ENCODE measurements at regions not wholly inside any gene's neighbourhood (a gene's known extent, or its start where the extent isn't known, plus 50 kb on each side); places are given as distances from the start of the nearest gene placed in this dataset.

DNA sequence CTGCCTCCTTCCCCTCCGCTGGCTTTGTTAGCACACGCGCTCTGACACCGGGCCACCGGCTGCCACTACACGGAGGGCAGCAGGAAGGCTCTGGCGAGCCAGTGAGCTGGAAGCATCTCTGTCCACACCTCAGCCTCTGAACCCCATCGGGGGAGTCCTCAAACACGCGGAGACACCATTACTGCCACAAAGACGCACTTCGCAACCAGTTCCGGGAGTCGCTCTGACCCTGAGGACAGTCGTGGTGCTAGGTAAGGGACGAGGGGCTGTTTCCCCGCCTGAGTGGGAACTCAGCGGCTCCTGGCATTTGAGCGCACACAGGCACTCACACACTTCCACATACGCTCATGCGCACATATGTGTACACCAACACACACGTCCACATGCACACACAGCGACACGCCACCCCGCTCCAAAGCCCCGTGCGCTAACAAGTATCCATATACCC lies 160.0 kb downstream of the C9orf152 start:
- H3K4me3 ChIP-seq (ENCODE audit: low read depth, low read length) = no peak overlapping the region
- TF ChIP-seq CTCF (IDR thresholded peaks at IDR 0.05; ENCODE audit: control insufficient read depth, extremely low read depth, insufficient read depth) = no peak
- DNase-seq (ENCODE audit: low read depth) = no peak

- no peak overlapping the region for H3K4me3 ChIP-seq (ENCODE audit: low read depth, low read length)
- DNase-seq (ENCODE audit: low read depth) = no peak
- no peak for TF ChIP-seq CTCF (IDR thresholded peaks at IDR 0.05; ENCODE audit: control insufficient read depth, extremely low read depth, insufficient read depth)
These were observed 159.5 kb downstream of the C9orf152 start for GRCh38 chr9:110048403-110048975.

GRCh38 chr9:110048976-110049698 lies 158.8 kb downstream of the C9orf152 start:
- DNase-seq (ENCODE audit: low read depth) = no peak
- no peak overlapping the region for H3K4me3 ChIP-seq (ENCODE audit: low read depth, low read length)

GRCh38 chr9:110049699-110050450 lies 158.1 kb downstream of the C9orf152 start:
- H3K4me3 ChIP-seq (ENCODE audit: low read depth, low read length) = no peak overlapping the region
- no peak for DNase-seq (ENCODE audit: low read depth)
- no peak for TF ChIP-seq CTCF (IDR thresholded peaks at IDR 0.05; ENCODE audit: control insufficient read depth, extremely low read depth, insufficient read depth)

More at GRCh38 chr9:110048976-110049698, 158.8 kb downstream of the C9orf152 start:
- no peak for TF ChIP-seq CTCF (IDR thresholded peaks at IDR 0.05; ENCODE audit: control insufficient read depth, extremely low read depth, insufficient read depth)

DNA sequence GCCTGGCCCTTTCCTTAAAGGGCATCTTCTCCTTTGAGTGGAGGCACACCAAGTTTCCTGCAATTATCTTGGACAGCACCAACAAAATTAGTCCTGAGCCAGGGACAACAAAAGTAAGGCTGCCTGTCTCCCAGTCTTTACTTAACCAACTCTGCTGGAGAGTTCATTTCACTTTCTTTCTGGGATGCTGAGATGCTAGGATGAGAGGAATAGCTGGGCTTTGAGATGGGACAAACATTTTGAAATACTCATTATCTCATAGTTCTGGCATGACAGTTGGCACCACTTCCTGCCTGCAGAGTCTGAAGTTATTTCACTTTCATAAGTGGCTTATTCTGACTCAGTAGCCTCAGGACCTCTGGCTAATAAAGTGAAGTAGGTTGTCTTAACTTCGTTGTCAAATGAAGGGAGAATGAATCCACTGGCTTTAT lies 157.0 kb downstream of the C9orf152 start:
- DNase-seq (ENCODE audit: low read depth) = no peak
- no peak overlapping the region for H3K4me3 ChIP-seq (ENCODE audit: low read depth, low read length)
- no peak for TF ChIP-seq CTCF (IDR thresholded peaks at IDR 0.05; ENCODE audit: control insufficient read depth, extremely low read depth, insufficient read depth)

GRCh38 chr9:110056062-110056461 lies 151.9 kb downstream of the C9orf152 start:
- TF ChIP-seq CTCF (IDR thresholded peaks at IDR 0.05; ENCODE audit: control insufficient read depth, extremely low read depth, insufficient read depth) = no peak
- no peak overlapping the region for H3K4me3 ChIP-seq (ENCODE audit: low read depth, low read length)
- no peak for DNase-seq (ENCODE audit: low read depth)

Data from LNCaP clone FGC (cell line).